ENCODE measurements at regions not wholly inside any gene's neighbourhood (a gene's known extent, or its start where the extent isn't known, plus 50 kb on each side); places are given as distances from the start of the nearest gene placed in this dataset.

DNA sequence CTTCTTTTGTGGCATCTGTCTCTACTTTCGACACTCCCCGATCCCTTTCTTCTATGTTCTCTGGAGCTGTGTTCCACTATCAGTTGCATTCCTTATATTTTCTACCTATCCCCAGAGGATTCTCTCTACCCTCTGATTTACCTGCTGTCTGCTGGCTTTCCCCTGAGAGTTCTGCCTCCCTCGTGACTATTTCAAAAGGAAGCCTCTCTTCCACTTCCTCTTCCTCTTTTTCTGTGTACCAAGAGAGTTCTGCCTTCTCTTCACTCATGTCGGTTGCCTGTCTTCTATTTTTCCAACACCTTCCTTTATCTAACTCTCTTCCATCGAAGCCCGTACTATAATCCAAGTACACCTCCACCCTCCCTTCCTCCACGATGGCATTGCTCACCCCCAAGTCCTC, 631.7 kb downstream of the SMARCA1 start:
- no peak overlapping the region for H3K27ac ChIP-seq
- DNase-seq (ENCODE audit: low read depth, low spot score) = no peak
- H3K4me3 ChIP-seq = no peak overlapping the region
- no peak overlapping the region for H3K9ac ChIP-seq (ENCODE audit: insufficient read length)
- H3K36me3 ChIP-seq (ENCODE audit: insufficient read depth, low read length) = no peaks in the 10 kb centered on the region
- TF ChIP-seq POLR2AphosphoS5 (IDR thresholded peaks at IDR 0.05; ENCODE audit: borderline replicate concordance, low read depth, low read length) (no peak), EZH2 (IDR thresholded peaks at IDR 0.05) (no peak), FOXP2 (optimal IDR thresholded peaks at IDR 0.05; ENCODE audit: control extremely low read depth, extremely low read length, insufficient read depth) (no peak)
- no peaks in the 10 kb centered on the region for H3K9me3 ChIP-seq (ENCODE audit: low read depth, low read length)

DNA sequence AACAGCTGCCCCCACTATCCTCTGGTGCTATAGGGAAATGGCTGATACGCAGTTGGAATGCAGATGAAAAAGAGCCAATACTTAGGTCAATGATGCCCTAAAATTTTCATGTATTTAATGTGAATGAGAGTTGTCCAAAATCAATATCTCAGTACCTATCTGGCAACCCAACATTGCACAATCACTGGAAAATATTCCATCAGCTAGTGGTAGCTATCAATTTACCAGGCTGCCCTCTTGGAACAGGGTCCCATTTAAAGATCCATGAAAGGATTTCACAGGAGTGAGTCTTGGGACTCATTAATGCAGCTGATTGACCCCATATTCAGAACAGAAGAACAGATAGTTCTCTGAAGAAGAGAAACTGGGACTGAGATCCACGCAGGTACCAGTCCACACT, 638.9 kb downstream of the SMARCA1 start:
- no peaks in the 10 kb centered on the region for H3K9me3 ChIP-seq (ENCODE audit: low read depth, low read length)
- no peak overlapping the region for H3K27ac ChIP-seq
- peak overlapping the region; percentile 28; the same call in 1 of the 2 replicates for H3K4me3 ChIP-seq
- H3K36me3 ChIP-seq (ENCODE audit: insufficient read depth, low read length) = no peaks in the 10 kb centered on the region
- H3K9ac ChIP-seq (ENCODE audit: insufficient read length) = no peak overlapping the region
- no peak for DNase-seq (ENCODE audit: low read depth, low spot score)
- no peak for TF ChIP-seq POLR2AphosphoS5 (IDR thresholded peaks at IDR 0.05; ENCODE audit: borderline replicate concordance, low read depth, low read length)
- no peak for TF ChIP-seq EZH2 (IDR thresholded peaks at IDR 0.05)
- no peak for TF ChIP-seq FOXP2 (optimal IDR thresholded peaks at IDR 0.05; ENCODE audit: control extremely low read depth, extremely low read length, insufficient read depth)

DNA sequence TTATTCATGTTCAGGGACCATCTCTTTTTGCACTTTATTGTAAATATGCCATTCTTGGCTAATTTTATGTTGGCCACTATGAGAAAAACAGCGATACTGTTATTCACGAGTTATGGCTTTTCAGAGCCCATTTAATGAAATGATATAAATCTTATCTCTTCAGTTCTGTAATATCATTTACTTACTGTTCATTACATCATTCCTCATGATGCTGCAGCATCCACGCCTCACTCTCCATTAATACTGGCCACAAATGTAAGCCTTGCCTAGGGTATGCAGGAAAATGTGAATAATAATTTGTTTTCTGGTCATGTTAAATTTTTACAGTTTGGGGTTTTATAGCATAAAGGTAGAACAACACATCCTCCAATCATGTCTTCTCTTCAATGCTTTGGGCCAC, 639.6 kb downstream of the SMARCA1 start:
- no peak overlapping the region for H3K4me3 ChIP-seq
- no peak for DNase-seq (ENCODE audit: low read depth, low spot score)
- TF ChIP-seq POLR2AphosphoS5 (IDR thresholded peaks at IDR 0.05; ENCODE audit: borderline replicate concordance, low read depth, low read length) (no peak), EZH2 (IDR thresholded peaks at IDR 0.05) (no peak), FOXP2 (optimal IDR thresholded peaks at IDR 0.05; ENCODE audit: control extremely low read depth, extremely low read length, insufficient read depth) (no peak)
- no peak overlapping the region for H3K27ac ChIP-seq
- H3K9me3 ChIP-seq (ENCODE audit: low read depth, low read length) = no peaks in the 10 kb centered on the region
- H3K9ac ChIP-seq (ENCODE audit: insufficient read length) = no peak overlapping the region
- H3K36me3 ChIP-seq (ENCODE audit: insufficient read depth, low read length) = no peaks in the 10 kb centered on the region

DNA sequence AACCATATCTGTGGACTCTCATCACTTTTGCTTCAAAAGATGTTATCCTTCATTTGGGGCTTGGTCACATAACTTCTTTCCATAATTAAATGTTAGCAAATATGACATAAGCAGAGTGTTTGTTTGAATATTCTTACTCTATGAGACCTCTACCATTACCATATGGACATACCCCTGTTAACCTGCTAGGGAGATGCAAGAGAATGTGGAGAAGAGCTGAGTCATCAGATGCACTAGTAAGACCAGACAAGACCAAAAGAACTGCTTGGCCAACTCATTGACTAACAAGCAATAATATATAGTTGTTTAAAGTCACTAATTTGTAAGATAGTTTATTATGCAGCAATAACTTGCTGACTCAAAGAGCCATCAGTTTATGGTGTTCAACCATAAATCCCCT, 652.9 kb downstream of the SMARCA1 start:
- Histone ChIP-seq H3K27ac (no peak overlapping the region), H3K9me3 (ENCODE audit: low read depth, low read length) (no peaks in the 10 kb centered on the region), H3K9ac (ENCODE audit: insufficient read length) (no peak overlapping the region), H3K36me3 (ENCODE audit: insufficient read depth, low read length) (no peaks in the 10 kb centered on the region), H3K4me3 (no peak overlapping the region)
- no peak for TF ChIP-seq EZH2 (IDR thresholded peaks at IDR 0.05)
- no peak for DNase-seq (ENCODE audit: low read depth, low spot score)

DNA sequence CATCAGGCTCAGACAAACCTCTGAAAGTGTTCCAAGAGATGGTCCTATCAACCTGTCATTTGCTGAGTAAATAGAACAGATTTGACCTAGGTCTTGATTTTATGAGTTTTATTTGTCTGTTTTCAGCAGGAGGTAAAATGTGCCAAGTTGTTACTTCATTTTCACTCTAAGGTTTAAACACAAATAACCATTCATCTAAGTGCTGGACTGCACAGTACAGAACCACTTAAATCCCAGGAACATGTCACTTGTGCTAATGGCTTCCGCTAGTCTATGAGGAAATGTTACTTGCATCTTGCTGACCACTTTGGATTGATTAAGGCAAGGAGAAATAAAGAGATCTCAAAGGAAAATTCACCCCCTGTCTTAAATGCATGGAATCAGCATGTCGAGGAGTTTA, 660.7 kb downstream of the SMARCA1 start:
- H3K27ac ChIP-seq = no peak overlapping the region
- H3K9me3 ChIP-seq (ENCODE audit: low read depth, low read length) = no peaks in the 10 kb centered on the region
- TF ChIP-seq POLR2AphosphoS5 (IDR thresholded peaks at IDR 0.05; ENCODE audit: borderline replicate concordance, low read depth, low read length) (no peak), EZH2 (IDR thresholded peaks at IDR 0.05) (no peak), FOXP2 (optimal IDR thresholded peaks at IDR 0.05; ENCODE audit: control extremely low read depth, extremely low read length, insufficient read depth) (no peak)
- no peak overlapping the region for H3K4me3 ChIP-seq
- no peak for DNase-seq (ENCODE audit: low read depth, low spot score)
- no peak overlapping the region for H3K9ac ChIP-seq (ENCODE audit: insufficient read length)
- H3K36me3 ChIP-seq (ENCODE audit: insufficient read depth, low read length) = no peaks in the 10 kb centered on the region

DNA sequence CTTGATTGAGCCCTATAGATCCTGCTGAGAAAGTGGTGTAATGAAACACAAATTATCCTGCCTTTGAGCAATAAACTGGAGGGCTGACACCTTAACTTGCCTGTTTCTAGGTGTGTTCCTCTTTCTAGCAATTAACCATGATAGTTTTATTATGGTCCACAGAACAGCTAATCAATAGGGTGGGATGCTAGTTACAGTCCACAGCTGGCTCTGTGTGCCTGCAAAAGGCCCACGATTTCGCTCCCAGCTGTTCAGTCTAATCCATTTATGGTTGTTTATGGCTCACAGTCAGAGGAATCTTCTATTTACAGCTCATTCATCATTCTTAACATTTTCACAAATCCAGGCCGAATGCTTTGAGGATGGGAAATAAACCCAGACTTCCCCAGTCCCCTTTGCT, 674.9 kb downstream of the SMARCA1 start:
- no peak for TF ChIP-seq POLR2AphosphoS5 (IDR thresholded peaks at IDR 0.05; ENCODE audit: borderline replicate concordance, low read depth, low read length)
- no peak for TF ChIP-seq EZH2 (IDR thresholded peaks at IDR 0.05)
- no peak for TF ChIP-seq FOXP2 (optimal IDR thresholded peaks at IDR 0.05; ENCODE audit: control extremely low read depth, extremely low read length, insufficient read depth)
- H3K36me3 ChIP-seq (ENCODE audit: insufficient read depth, low read length) = no peaks in the 10 kb centered on the region
- no peak for DNase-seq (ENCODE audit: low read depth, low spot score)

DNA sequence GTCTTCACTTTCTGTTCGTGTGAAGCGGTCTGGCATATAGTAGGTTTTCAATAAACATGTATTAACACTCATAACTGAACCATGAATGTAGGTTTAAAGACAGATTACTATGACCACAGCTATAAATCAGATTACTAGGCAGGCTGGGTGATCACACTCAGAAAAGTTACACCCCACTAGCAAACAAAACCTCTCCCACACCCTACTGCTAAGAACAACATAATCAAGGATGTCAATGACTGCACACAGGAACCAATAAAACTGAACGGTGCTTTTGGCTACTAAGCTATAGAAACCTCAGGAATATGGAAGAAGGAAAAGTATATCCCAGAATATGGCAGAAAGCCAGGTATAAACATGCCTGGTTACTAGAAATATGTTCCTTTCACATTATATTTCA, 676.9 kb downstream of the SMARCA1 start:
- no peak for DNase-seq (ENCODE audit: low read depth, low spot score)
- Histone ChIP-seq H3K9me3 (ENCODE audit: low read depth, low read length) (no peaks in the 10 kb centered on the region), H3K9ac (ENCODE audit: insufficient read length) (no peak overlapping the region), H3K36me3 (ENCODE audit: insufficient read depth, low read length) (no peaks in the 10 kb centered on the region), H3K27ac (no peak overlapping the region), H3K4me3 (no peak overlapping the region)
- no peak for TF ChIP-seq EZH2 (IDR thresholded peaks at IDR 0.05)
- no peak for TF ChIP-seq POLR2AphosphoS5 (IDR thresholded peaks at IDR 0.05; ENCODE audit: borderline replicate concordance, low read depth, low read length)
- TF ChIP-seq FOXP2 (optimal IDR thresholded peaks at IDR 0.05; ENCODE audit: control extremely low read depth, extremely low read length, insufficient read depth) = no peak

More for the DNA sequence above, 674.9 kb downstream of the SMARCA1 start:
- H3K27ac ChIP-seq = no peak overlapping the region
- H3K9me3 ChIP-seq (ENCODE audit: low read depth, low read length) = no peaks in the 10 kb centered on the region
- no peak overlapping the region for H3K4me3 ChIP-seq
- no peak overlapping the region for H3K9ac ChIP-seq (ENCODE audit: insufficient read length)

DNA sequence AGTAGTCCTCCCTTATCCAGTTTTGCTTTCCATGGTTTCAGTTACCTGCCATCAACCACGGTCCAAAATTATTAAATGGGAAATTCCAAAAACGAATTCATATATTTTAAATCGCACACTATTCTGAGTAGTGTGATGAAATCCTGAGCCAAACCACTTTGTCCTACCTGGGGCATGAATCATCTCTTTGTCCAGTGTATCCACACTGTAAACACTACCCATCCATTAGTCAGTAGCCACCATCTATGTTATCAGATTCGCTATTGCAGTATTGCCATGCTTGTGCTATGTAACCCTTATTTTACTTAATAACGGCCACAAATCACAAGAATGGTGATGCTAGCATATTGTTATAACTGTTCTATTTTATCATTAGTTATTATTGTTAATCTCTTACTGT, 704.6 kb downstream of the SMARCA1 start:
- Histone ChIP-seq H3K9ac (ENCODE audit: insufficient read length) (no peak overlapping the region), H3K9me3 (ENCODE audit: low read depth, low read length) (no peaks in the 10 kb centered on the region), H3K36me3 (ENCODE audit: insufficient read depth, low read length) (no peaks in the 10 kb centered on the region), H3K27ac (no peak overlapping the region), H3K4me3 (no peak overlapping the region)
- no peak for DNase-seq (ENCODE audit: low read depth, low spot score)
- TF ChIP-seq POLR2AphosphoS5 (IDR thresholded peaks at IDR 0.05; ENCODE audit: borderline replicate concordance, low read depth, low read length) (no peak), FOXP2 (optimal IDR thresholded peaks at IDR 0.05; ENCODE audit: control extremely low read depth, extremely low read length, insufficient read depth) (no peak)

DNA sequence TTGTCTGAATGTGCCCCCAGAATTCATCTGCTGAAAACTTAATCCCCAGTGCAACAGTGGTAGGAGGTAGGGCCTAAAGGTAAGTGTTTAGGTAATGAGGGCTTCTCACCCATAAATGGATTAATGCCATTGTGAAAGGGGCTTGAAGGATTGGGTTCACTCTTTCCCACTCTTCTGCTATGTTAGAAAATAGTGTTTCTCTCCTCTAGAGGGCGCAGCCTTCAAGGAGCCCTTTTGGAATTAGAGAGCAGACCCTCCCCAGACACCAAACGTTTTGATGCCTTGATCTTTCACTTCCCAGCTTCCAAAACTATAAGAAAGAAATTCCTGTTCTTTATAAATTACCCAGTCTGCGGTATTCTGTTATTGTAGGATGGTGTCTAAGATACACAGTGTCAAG, 706.4 kb downstream of the SMARCA1 start:
- Histone ChIP-seq H3K4me3 (no peak overlapping the region), H3K9me3 (ENCODE audit: low read depth, low read length) (no peaks in the 10 kb centered on the region), H3K36me3 (ENCODE audit: insufficient read depth, low read length) (no peaks in the 10 kb centered on the region), H3K9ac (ENCODE audit: insufficient read length) (no peak overlapping the region), H3K27ac (no peak overlapping the region)
- TF ChIP-seq FOXP2 (optimal IDR thresholded peaks at IDR 0.05; ENCODE audit: control extremely low read depth, extremely low read length, insufficient read depth) (no peak), POLR2AphosphoS5 (IDR thresholded peaks at IDR 0.05; ENCODE audit: borderline replicate concordance, low read depth, low read length) (no peak), EZH2 (IDR thresholded peaks at IDR 0.05) (no peak)
- DNase-seq (ENCODE audit: low read depth, low spot score) = no peak

All from SK-N-MC (cell line).